Transverse colon (tissue), 4 donors: ENCODE measurements at regions not wholly inside any gene's neighbourhood (a gene's known extent, or its start where the extent isn't known, plus 50 kb on each side); places are given as distances from the start of the nearest gene placed in this dataset.

Experiments
- DNase-seq: peaks from one replicate; pipeline ENCODE4 v3.0.0-alpha.2; 2019
- H3K27ac ChIP-seq, 4 donors: fragments of 200-600 bp; sonication (generic); 2 replicates each; pipeline ENCODE4 v1.5.1; 2016 to 2018; ENCODE audit warnings: inconsistent platforms in 4 of 4
- H3K27me3 ChIP-seq: fragments of 200-600 bp; sonication (generic); 2 replicates; pipeline ENCODE4 v1.5.1; 2017; ENCODE audit warnings: inconsistent platforms
- H3K36me3 ChIP-seq, 4 donors: fragments of 200-600 bp; sonication (generic); 2 replicates each; pipeline ENCODE4 v1.5.1; 2017 to 2019; ENCODE audit warnings: inconsistent platforms in 4 of 4
- H3K4me1 ChIP-seq, 4 donors: fragments of 200-600 bp; sonication (generic); 2 replicates each; pipeline ENCODE4 v1.5.1; 2017 to 2020; ENCODE audit warnings: inconsistent platforms in 4 of 4
- H3K4me3 ChIP-seq, 4 donors: fragments of 200-600 bp; sonication (generic); 1 replicate in 1 of 4; 2 replicates in 3 of 4; pipeline versions ENCODE4 v1.5.1 to v1.6.1; 2017 to 2019; ENCODE audit warnings: inconsistent platforms in 4 of 4
- H3K9me3 ChIP-seq, 2 donors: fragments of 200-600 bp; sonication (generic); 2 replicates each; pipeline ENCODE4 v1.5.1; 2017 to 2019; ENCODE audit warnings: inconsistent platforms in 2 of 2
- CTCF ChIP-seq, 5 experiments: fragments of 200-600 bp in 3 of 5; fragments of 450-650 bp in 2 of 5; sonication (generic) in 3 of 5; IDR thresholded peaks; 1 replicate in 2 of 5; 2 replicates in 3 of 5; pipeline ENCODE4 v1.5.1; 2016 to 2017; ENCODE audit warnings: antibody characterized with exemption in 5 of 5, inconsistent platforms in 3 of 5, mild to moderate bottlenecking in 2 of 5, moderate library complexity in 1 of 5
- EP300 ChIP-seq: sonication (generic); formaldehyde crosslinking; IDR thresholded peaks from one replicate; pipeline ENCODE4 v1.6.1; 2017; ENCODE audit warnings: antibody characterized with exemption, low read depth
- POLR2A ChIP-seq: fragments of 450-650 bp; IDR thresholded peaks from one replicate; pipeline ENCODE4 v1.6.1; 2016; ENCODE audit warnings: antibody characterized with exemption, mild to moderate bottlenecking, moderate library complexity
- POLR2AphosphoS5 ChIP-seq, 3 donors: sonication (generic); formaldehyde crosslinking; IDR thresholded peaks; one replicate each; pipeline ENCODE4 v1.6.1; 2016; ENCODE audit warnings: antibody characterized with exemption in 3 of 3
- WGBS, 2 donors: methylation state at CpG; one replicate each; pipeline ENCODE4 v1.1.5; 2018; ENCODE audit warnings: low coverage in 1 of 2; 5-methylcytosine and 5-hydroxymethylcytosine counted together
- in situ Hi-C, 4 donors: fragments of 200-750 bp; cut with MboI; loops; one replicate each; pipeline versions ENCODE4 v1.15.0 to v1.15.1; 2017; ENCODE audit warnings: low sequenced_read_pairs in 3 of 4, low pct_ligation_motif_present in 1 of 4, low pct_unique_long_range_greater_than_20kb in 1 of 4
- intact Hi-C: fragments of 100-400 bp; cut with DNase I; formaldehyde crosslinking; loops from one replicate; pipeline ENCODE4 v1.15.1; 2023; ENCODE audit warnings: low total_unique reads

- Histone ChIP-seq H3K9me3 (no peaks in the 10 kb centered on the region), H3K27me3 (no peaks in the 10 kb centered on the region), H3K4me1 (peaks cover 0 to under 1% (median 0%) of the 10 kb centered on the region in 4 donors), H3K36me3 (no peaks in the 10 kb centered on the region), H3K27ac (no peak overlapping the region), H3K4me3 (no peak overlapping the region)
- no peak for DNase-seq
- 66 to 71% methylated on average over 1 of the region's 1 CpG for WGBS, 2 donors
- in situ Hi-C loops: loop anchor here in 2 of 4 donors (25.0 kb wide), 1 partner anchor 818 kb away; the partner anchor contains the start of gene IGFBP5 (in 2 of the 2)
- TF ChIP-seq EP300 (no peak), POLR2A (no peak), POLR2AphosphoS5 (IDR thresholded peaks at IDR 0.05) (no peak), CTCF (IDR thresholded peaks at IDR 0.05) (no peak)
- intact Hi-C loops: no loop called here
Observed at GRCh38 chr2:217505303-217505702, 497.5 kb downstream of the TNS1 start.

DNA sequence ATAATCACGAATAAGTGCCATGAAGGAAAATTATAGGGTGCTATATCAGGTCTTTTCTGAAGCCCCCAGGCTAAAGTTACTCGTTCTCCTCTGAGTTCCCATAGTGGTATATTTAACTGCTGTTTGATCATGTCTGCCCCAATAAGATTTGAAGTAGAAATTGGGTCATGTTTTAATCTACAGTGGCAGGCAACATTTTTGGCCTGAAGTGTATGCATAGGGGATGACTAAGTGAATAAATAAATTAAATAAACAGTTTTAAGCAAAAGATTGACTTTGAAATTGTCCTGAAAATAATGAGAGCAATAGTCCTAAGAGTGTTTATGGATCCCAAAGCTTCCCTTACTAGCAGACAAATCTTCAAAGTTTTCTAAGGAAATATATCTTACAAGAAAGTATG lies 500.9 kb downstream of the TNS1 start:
- Histone ChIP-seq H3K9me3 (no peaks in the 10 kb centered on the region), H3K4me3 (no peak overlapping the region), H3K36me3 (no peaks in the 10 kb centered on the region), H3K27me3 (no peaks in the 10 kb centered on the region), H3K4me1 (no peaks in the 10 kb centered on the region), H3K27ac (no peak overlapping the region)
- in situ Hi-C loops (loop anchor here in 2 of 4 donors (25.0 kb wide), 1 partner anchor 815 kb away; the partner anchor contains the start of gene IGFBP5 (in 2 of the 2)), intact Hi-C loops (no loop called here)
- WGBS, 2 donors: 60% methylated on average over 2 of the region's 2 CpGs; no CpG with 5 or more reads in 1 of the 2 donors
- TF ChIP-seq EP300: no peak
- no peak for TF ChIP-seq POLR2A
- TF ChIP-seq POLR2AphosphoS5 (IDR thresholded peaks at IDR 0.05): no peak
- no peak for TF ChIP-seq CTCF (IDR thresholded peaks at IDR 0.05)
- no peak for DNase-seq

GRCh38 chr2:217497843-217498377 lies 504.9 kb downstream of the TNS1 start:
- Histone ChIP-seq H3K36me3 (no peaks in the 10 kb centered on the region), H3K4me3 (no peak overlapping the region), H3K4me1 (no peaks in the 10 kb centered on the region), H3K27me3 (no peaks in the 10 kb centered on the region), H3K27ac (no peak overlapping the region), H3K9me3 (no peaks in the 10 kb centered on the region)
- 62 to 64% methylated on average over 3 of the region's 3 CpGs for WGBS, 2 donors
- intact Hi-C loops: no loop called here
- no peak for DNase-seq
- TF ChIP-seq EP300 (no peak), POLR2AphosphoS5 (IDR thresholded peaks at IDR 0.05) (no peak), POLR2A (no peak), CTCF (IDR thresholded peaks at IDR 0.05) (no peak)
- in situ Hi-C loops: no loop called here

- in situ Hi-C loops: no loop called here
- no peak for DNase-seq
- no peaks in the 10 kb centered on the region for H3K36me3 ChIP-seq
- H3K4me1 ChIP-seq: no peaks in the 10 kb centered on the region
- no peaks in the 10 kb centered on the region for H3K9me3 ChIP-seq
- intact Hi-C loops: no loop called here
- no peak overlapping the region for H3K4me3 ChIP-seq
- H3K27ac ChIP-seq: no peak overlapping the region
- no peak for TF ChIP-seq EP300
- TF ChIP-seq POLR2A: no peak
- TF ChIP-seq CTCF (IDR thresholded peaks at IDR 0.05): no peak
- no peak for TF ChIP-seq POLR2AphosphoS5 (IDR thresholded peaks at IDR 0.05)
- no peaks in the 10 kb centered on the region for H3K27me3 ChIP-seq
- WGBS, 2 donors: 73 to 100% methylated on average over 1 to 4 of the region's 4 CpGs
Observed at GRCh38 chr2:217494557-217494956, 508.2 kb downstream of the TNS1 start.
